GM19324 (cell line): ENCODE measurements at regions not wholly inside any gene's neighbourhood (a gene's known extent, or its start where the extent isn't known, plus 50 kb on each side); places are given as distances from the start of the nearest gene placed in this dataset.
A peak's percentile ranks its signal among the peaks of the same experiment; 100 is the strongest.

Experiments
- ATAC-seq: cut with Tn5 transposase; IDR thresholded peaks from one replicate; pipeline ENCODE4 v1.9.1; 2021; ENCODE audit warnings: mild to moderate bottlenecking, moderate library complexity; ENCODE audit not compliant: unreplicated experiment, low FRiP score

GRCh38 chr13:103542648-103543047, 476.4 kb upstream of the SLC10A2 start:
- ATAC-seq: no peak

- ATAC-seq: no peak
These were observed 474.2 kb upstream of the SLC10A2 start for GRCh38 chr13:103540382-103540765.

- ATAC-seq: no peak
These were observed 473.6 kb upstream of the SLC10A2 start for GRCh38 chr13:103539721-103540381.

GRCh38 chr13:103539265-103539664, 473.0 kb upstream of the SLC10A2 start:
- ATAC-seq: no peak

DNA sequence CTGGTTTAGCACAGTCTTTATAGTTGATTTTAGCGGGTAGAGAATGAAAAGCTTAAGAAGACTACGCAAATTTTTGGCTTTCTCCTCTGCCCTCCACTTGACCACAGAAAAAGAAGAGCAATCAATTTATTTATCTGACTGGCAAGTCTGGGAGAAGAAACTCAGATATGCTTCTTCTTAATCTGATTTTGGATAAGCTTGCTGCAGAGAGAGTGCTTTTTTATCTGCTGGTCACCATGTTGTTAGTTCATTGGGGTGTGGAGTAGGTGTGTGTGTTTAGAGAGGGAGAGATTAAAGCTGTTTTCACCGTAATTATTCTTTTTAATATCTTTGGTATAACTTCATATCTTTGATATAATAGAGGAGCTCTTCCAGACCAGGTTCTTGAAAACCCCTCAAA, 471.4 kb upstream of the SLC10A2 start:
- no peak for ATAC-seq

DNA sequence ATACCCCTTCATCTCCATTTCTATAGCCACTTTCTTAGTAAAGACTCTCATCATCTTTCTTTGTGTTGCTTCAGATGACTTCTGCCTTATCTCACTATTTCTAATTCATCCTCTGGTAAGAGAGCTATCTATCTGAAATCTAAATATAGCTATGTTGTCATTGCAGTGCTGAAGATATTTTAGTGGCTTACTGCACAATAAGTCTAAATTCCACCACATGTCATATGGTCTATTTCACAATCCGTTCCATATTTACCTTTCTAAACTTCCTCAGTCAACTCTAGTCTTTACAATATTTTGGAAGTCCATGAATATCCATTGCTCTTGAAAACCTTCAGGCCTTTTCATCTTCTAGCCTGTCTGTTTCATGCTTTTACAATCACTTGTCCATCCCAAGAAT, 465.1 kb upstream of the SLC10A2 start:
- ATAC-seq: no peak

- no peak for ATAC-seq
These were observed 462.2 kb upstream of the SLC10A2 start for GRCh38 chr13:103528437-103528836.

DNA sequence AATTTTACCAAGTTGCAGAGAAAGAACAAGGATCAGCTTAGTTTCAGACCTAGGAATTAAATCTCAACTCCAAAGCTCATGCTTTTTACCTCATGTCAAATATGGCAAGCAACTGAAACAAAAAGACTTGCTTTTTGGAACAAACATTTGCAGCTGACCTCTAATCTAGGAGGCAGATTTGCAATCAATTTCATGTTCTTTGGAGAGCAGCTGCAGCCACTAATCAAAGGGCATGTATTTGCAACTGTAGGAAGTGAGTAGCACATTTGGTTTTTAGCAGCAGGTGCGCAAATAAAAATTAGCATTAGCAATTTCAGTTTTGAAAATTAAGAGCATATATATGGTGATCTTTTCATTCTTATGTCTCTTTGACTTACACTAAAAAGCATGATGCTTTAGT, 459.3 kb upstream of the SLC10A2 start:
- no peak for ATAC-seq

DNA sequence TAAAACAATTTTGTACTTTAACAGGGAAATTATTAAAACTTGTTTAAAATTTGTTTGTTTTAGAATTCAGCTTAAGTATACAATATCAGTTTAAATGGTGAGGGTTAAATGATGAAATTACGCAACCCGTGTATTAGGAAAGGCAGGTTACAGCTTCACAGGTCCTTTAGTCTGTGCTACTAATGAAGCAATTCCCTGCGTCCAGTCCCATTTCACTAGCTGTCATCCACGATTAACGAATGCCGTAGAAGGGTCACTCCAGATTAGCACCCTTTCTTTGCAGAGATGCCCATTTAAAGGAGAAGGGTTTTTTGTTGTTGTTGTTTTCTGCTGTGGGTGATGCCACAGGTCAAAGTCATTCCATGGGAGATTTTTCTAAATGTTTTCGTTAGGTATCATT, 457.6 kb upstream of the SLC10A2 start:
- ATAC-seq: no peak

- ATAC-seq: no peak
These were observed 455.3 kb upstream of the SLC10A2 start for GRCh38 chr13:103521532-103521931.

- no peak for ATAC-seq
These were observed 451.5 kb upstream of the SLC10A2 start for GRCh38 chr13:103517768-103518102.

DNA sequence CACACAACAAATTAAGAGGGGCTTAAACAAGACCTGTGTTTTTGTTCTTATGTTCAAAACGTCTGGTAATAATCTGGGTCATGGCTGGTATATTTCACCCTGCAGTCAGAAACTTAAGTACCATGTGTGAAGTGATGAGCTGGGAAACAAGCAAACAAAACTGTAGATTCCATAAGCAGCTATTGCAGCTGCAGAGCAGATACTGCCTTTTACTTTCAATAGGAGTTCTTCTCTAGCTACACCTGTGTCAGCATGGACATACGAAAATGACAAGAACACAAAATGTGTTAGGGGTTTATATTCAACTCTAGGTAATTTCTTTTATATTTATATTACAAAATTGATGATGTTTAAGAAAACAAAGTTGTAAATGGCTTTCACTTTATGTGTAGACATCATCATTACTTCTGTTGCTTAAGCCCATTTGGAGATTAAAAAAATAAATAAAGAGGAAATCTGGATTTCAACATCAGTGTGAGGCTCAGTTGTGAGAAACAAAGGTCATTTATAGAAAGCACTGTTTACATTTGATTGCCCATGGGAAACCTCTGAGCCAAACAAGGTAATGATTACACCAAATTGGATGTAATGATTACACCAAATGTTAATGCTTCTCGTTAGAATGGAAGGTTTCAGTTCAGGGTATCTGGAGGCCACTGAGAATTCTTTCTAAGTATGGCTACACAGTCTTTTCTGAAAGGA, 451.0 kb upstream of the SLC10A2 start:
- ATAC-seq: peak; percentile 82

GRCh38 chr13:103516015-103516795, 450.0 kb upstream of the SLC10A2 start:
- peak; percentile 33 for ATAC-seq

- no peak for ATAC-seq
These were observed 449.2 kb upstream of the SLC10A2 start for GRCh38 chr13:103515410-103515809.

DNA sequence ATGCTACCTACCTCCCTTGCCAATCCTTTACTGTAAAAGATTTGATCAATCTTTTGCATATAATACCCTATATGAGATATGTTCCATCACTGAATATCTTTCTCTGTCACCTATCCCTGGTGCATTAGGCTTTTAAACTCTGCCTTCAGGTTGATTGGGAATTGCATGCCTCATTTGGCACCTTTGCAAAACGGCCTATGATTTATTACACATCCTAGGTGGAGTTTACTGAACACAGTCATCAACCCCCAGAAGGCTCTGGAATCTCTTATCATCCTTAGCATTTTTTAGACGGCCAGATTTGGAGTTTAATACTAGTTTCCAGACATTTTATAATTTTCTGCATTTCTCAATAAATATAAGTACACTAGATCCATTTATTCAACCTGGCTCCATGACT, 448.4 kb upstream of the SLC10A2 start:
- no peak for ATAC-seq

- no peak for ATAC-seq
These were observed 448.0 kb upstream of the SLC10A2 start for GRCh38 chr13:103514188-103514587.

DNA sequence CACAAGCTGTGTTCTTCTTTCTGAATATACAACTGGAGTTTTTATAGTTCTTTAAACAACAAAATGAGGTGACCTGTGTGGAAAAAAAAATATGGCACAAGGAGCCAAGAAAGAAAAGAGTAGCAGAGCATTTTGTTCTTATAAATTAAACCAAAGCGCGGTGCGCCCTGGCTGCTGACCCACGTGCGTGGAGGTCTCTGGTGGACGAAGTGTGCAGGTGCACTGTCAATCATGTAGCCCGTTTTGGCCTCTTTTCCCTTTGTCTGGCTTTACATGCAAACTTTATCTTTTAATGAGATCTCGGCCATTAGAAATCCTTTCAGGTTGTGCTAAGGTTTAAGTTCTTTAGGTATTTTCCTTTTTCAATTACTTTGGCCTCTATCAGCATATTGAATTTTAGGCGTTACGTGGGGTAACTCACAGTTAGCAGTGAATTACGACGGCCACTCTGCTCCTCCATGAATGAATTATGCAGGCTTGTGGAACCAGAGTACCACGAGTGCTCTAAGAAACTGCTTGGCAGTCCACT, 443.9 kb upstream of the SLC10A2 start:
- no peak for ATAC-seq

- no peak for ATAC-seq
These were observed 431.2 kb upstream of the SLC10A2 start for GRCh38 chr13:103497404-103497803.

GRCh38 chr13:103487841-103488240, 421.6 kb upstream of the SLC10A2 start:
- no peak for ATAC-seq

DNA sequence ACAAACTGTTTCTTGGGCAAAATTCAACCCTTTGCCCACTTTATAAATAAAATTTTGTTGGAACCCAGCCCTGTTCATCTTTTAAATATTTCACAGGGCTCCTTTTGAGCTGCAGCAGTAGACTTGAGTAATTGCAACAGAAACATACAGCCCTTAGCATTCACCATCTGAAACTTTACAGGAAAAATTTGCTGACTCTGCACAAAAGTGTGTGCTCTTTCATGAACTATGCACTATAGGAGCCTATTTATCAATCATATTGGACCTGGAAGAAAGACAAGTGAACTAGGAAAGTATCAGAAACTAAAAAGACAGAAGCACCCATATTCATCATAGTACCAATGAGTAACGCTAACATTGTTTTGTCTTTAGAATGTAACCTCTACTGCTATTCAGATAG, 406.9 kb upstream of the SLC10A2 start:
- ATAC-seq: no peak

- ATAC-seq: no peak
These were observed 405.7 kb upstream of the SLC10A2 start for GRCh38 chr13:103471896-103472295.
